HG02852 (cell line): ENCODE measurements at regions not wholly inside any gene's neighbourhood (a gene's known extent, or its start where the extent isn't known, plus 50 kb on each side); places are given as distances from the start of the nearest gene placed in this dataset.

Source experiments
- ATAC-seq: cut with Tn5 transposase; IDR thresholded peaks from one replicate; pipeline ENCODE4 v1.9.1; 2021; ENCODE audit warnings: mild to moderate bottlenecking, moderate library complexity; ENCODE audit not compliant: unreplicated experiment

- no peak for ATAC-seq
These were observed 181.1 kb upstream of the ARID2 start for GRCh38 chr12:45548426-45548825.

- no peak for ATAC-seq
These were observed 180.1 kb upstream of the ARID2 start for GRCh38 chr12:45549337-45549902.

GRCh38 chr12:45553204-45553603 is 176.3 kb upstream of the ARID2 start:
- no peak for ATAC-seq

GRCh38 chr12:45557016-45557415 is 172.5 kb upstream of the ARID2 start:
- no peak for ATAC-seq

GRCh38 chr12:45558353-45558752 is 171.2 kb upstream of the ARID2 start:
- no peak for ATAC-seq

GRCh38 chr12:45559537-45559936 is 170.0 kb upstream of the ARID2 start:
- no peak for ATAC-seq

- no peak for ATAC-seq
These were observed 168.8 kb upstream of the ARID2 start for GRCh38 chr12:45560689-45561088.

GRCh38 chr12:45561488-45561887 is 168.0 kb upstream of the ARID2 start:
- no peak for ATAC-seq

GRCh38 chr12:45565590-45565989 is 163.9 kb upstream of the ARID2 start:
- ATAC-seq = no peak

GRCh38 chr12:45566257-45566656 is 163.2 kb upstream of the ARID2 start:
- ATAC-seq = no peak

- no peak for ATAC-seq
These were observed 160.7 kb upstream of the ARID2 start for GRCh38 chr12:45568808-45569207.

GRCh38 chr12:45570501-45570900 is 159.0 kb upstream of the ARID2 start:
- no peak for ATAC-seq

GRCh38 chr12:45572114-45572513 is 157.4 kb upstream of the ARID2 start:
- no peak for ATAC-seq

GRCh38 chr12:45575417-45575816 is 154.1 kb upstream of the ARID2 start:
- peak; percentile 42 for ATAC-seq

- peak; percentile 73 for ATAC-seq
These were observed 153.6 kb upstream of the ARID2 start for GRCh38 chr12:45575823-45576475.

- ATAC-seq = no peak
These were observed 151.6 kb upstream of the ARID2 start for GRCh38 chr12:45577844-45578399.

- no peak for ATAC-seq
These were observed 149.0 kb upstream of the ARID2 start for GRCh38 chr12:45580356-45580969.

- no peak for ATAC-seq
These were observed 148.4 kb upstream of the ARID2 start for GRCh38 chr12:45581112-45581511.

GRCh38 chr12:45582536-45582935 is 147.0 kb upstream of the ARID2 start:
- no peak for ATAC-seq

GRCh38 chr12:45582986-45583659 is 146.4 kb upstream of the ARID2 start:
- no peak for ATAC-seq

- no peak for ATAC-seq
These were observed 145.2 kb upstream of the ARID2 start for GRCh38 chr12:45584336-45584735.
